ENCODE measurements at regions not wholly inside any gene's neighbourhood (a gene's known extent, or its start where the extent isn't known, plus 50 kb on each side); places are given as distances from the start of the nearest gene placed in this dataset.
"Not testable (repeated sequence)": the region's sequence is repeated elsewhere in the genome, so short reads cannot be mapped to it uniquely, and the experiment has no call there.

DNA sequence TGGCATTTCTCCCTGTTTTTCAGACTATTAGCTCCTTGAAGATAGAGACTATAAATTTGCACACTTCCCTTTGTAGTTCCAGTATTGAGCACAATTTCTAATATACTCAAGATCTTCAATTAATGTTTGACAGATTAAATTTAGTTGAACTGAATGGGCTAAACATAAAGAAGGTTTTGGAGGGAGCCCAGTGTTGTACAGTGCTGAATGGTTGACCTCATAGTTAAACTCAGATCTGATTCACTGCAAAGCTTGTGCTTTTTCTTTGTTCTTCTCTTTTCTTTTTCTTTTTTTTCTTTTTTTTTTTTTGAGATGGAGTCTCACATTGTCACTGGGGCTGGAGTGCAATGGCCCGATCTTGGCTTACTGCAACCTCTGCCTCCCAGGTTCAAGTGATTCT, 411.7 kb upstream of the ZNF462 start:
- DNase-seq = no peak

DNA sequence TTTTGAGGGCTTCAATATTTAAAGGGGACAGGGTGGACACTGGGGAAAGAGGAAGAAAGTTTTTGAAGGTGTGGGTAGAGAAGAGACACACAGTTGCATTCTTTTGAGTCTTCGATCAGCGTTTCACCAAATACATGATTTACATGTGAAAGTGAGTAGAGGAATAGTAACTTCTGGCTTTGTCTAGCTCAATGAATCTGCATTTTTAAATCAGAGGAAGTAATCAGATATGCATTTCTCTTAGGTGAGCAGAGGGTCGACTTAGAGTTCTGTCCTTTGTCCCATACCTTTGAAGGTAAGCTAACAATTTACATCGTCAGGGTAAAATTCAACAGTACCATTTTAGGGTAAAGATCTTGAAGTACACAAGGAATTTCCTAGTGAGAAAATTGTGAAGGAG, 406.4 kb upstream of the ZNF462 start:
- DNase-seq = no peak

DNA sequence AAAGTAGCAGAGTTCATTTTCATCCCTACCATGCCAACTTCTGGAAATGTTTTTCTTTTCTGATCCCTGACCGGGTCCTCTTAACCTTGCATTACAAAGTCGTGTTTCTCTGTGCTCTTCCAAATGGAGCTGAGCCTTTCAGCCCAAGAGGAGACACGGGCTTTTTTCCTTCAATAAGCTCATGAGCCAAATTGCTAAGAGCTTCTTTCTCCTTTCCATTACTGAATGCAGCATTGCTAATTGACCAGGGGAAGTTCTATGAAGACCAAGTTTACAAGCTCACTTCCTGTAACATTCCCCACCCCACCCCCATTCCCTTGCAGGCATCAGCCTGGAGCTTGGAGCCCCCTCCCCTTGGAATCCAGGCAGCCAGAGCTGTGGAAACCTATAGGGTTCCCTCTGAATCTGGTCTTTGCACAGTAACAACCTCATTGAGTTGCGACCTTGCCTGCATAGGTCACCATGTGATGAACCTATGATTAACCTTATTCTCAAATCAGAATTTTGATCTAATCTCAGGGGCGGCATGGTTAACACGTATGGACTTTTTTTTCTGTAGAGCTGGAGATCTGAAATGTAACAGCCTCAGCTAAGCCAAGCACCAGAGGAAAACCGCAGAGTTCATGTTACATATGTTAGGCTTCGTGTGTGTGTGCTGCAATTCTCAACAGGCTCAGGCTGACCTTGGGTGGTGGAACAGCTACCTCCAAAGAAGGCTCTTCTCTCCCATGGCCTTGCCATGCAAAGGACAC, 395.7 kb upstream of the ZNF462 start:
- DNase-seq = no peak

GRCh38 chr9:106467865-106468164, 395.2 kb upstream of the ZNF462 start:
- DNase-seq = no peak

DNA sequence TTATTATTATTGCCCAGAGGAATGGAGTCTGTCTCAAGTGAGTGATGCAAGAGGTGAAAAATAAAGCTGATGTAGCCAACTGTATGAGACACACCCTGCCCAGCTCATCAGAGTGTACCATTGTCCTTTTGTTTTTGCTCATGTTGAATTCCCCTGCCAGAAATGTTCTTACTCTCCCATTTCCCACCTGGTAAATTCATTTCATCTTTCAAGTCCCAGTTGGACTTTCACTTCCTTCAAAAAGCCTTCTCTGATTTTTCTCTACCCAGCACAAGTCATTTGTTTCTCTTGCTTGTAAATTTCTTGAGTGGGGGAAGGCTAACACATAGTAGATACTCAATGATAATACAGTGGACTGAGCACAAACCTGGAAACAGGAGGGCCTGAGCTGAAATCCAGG, 394.5 kb upstream of the ZNF462 start:
- DNase-seq = no peak

GRCh38 chr9:106478312-106478711, 384.7 kb upstream of the ZNF462 start:
- DNase-seq = no peak

DNA sequence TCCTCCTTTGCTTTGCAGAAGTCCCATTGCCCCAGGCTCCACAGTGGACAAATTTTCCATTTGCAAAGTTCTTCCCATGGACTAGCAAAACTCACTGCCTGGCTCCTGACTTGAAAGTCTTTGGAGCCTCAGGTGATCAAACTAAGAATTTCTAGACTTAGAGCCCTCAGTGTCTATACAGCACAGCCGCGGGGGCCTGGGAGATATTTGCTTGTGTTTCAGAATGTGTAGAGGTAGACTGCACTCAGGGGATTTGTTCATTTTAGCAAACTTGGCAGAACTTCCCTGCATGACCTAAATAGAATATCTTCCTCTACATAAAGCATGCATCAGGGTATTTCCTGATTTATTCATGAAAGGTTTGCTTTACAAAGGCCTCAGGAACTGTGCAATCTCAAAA, 384.2 kb upstream of the ZNF462 start:
- no peak for DNase-seq

DNA sequence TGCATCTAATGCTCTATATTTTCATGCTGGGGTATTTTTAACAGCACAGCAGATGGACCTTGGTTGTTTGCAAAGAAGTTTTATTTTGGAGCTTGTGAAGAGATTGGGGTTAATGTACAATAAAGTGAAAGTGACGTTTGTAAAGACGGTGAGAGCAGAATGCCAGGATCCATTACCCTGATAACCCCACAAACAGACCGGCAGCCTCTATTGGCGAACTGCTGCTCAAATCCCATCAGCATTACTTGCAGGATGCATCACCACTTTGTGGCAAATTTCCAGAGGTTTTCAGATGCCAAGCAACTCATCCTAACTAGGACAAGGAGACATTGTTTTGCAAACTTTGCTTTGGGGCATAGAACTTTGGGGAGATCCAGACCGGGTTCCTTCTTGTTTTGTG, 383.3 kb upstream of the ZNF462 start:
- no peak for DNase-seq

GRCh38 chr9:106481013-106481609, 381.9 kb upstream of the ZNF462 start:
- DNase-seq = no peak

GRCh38 chr9:106482733-106483132, 380.2 kb upstream of the ZNF462 start:
- no peak for DNase-seq

- no peak for DNase-seq
Observed at GRCh38 chr9:106486685-106487084, 376.3 kb upstream of the ZNF462 start.

- DNase-seq = no peak
Observed at GRCh38 chr9:106487266-106487665, 375.7 kb upstream of the ZNF462 start.

DNA sequence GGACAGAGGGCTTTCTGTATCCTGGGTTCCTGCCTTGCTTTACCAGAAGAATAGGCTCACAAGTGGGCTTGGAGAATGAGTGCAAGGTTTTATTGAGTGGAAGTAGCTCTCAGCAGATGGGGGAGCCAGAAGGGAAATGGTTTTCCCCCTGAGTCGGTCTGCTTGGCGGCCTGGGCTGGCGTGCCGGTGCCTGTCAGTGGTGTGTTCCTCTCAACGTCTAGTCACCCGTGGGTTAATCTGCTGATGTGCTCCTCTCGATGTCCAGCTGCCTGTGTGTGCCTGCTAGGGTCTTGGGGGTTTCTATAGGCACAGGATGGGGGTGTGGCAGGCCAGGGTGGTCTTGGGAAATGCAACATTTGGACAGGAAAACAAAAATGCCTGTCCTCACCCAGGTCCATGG, 370.8 kb upstream of the ZNF462 start:
- not testable (repeated sequence) for DNase-seq

DNA sequence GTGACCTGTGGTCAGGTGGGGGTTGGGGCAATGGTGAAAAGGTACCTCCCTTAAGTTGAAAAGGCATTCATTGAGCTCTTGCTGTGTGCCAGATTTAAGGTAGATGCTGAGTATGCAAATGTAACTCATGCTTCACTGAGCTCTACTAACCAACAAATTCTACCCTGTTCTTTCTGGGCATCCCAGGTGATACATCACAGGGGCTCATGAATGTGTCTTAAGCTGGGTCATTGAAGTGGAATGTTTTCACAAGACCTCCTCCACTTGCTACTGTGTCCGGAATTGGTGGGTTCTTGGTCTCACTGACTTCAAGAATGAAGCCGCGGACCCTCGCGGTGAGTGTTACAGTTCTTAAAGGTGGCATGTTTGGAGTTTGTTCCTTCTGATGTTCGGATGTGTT, 362.8 kb upstream of the ZNF462 start:
- no peak for DNase-seq

DNA sequence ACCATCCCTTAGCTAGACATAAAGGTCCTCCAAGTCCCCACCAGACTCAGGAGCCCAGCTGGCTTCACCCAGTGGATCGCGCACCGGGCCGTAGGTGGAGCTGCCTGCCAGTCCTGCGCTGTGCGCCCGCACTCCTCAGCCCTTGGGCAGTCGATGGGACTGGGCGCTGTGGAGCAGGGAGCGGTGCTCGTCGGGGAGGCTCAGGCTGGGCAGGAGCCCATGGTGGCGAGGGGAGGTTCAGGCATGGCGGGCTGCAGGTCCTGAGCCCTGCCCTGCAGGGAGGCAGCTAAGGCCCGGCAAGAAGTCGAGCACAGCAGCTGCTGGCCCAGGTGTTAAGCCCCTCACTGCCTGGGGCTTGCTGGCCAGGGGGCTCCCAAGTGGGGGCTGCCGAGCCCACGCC, 361.8 kb upstream of the ZNF462 start:
- not testable (repeated sequence) for DNase-seq

DNA sequence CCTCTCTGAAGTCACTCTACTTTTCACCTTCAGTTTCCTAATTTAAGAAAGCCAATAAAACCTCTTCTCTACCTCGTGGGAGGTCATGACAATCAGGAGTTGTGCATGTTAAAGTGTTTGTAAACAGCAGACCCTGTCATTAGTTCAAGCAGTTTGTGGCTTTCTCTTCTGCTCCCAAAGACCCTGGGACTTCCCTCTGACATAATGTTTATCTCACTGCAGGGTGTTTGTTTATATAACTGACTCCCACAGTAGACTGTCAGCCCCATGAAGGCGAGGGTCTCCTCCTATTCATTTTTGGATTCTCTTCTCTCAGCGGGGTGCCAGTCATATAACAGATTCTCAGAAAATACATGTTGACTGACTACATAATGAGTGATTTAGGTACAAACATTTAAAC, 360.0 kb upstream of the ZNF462 start:
- no peak for DNase-seq

- DNase-seq = no peak
Observed at GRCh38 chr9:106503759-106504158, 359.2 kb upstream of the ZNF462 start.

DNA sequence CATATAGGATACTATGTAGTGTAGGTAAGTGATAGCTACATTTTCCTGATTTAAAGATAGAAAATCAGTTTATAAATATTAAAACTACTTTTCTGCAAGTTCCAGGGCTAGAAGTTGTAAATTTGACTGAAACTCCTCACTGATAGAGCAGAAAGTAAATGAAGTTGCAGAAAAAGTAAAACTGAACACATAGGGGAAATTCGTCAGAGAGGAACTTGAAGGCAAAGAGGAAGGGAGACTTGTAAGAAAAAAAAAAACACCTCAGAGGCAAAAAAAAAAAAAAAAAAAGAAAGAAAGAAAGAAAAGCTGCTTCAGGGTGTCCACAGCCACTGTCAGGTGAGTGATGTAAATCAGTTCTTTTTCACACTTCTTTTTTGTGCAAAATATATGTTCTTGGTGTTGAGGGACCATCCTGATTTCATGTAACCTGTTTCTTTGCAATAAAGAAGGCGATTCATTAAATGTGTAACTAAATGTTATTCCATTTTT, 336.2 kb upstream of the ZNF462 start:
- no peak for DNase-seq

GRCh38 chr9:106528158-106528557, 334.8 kb upstream of the ZNF462 start:
- no peak for DNase-seq

DNA sequence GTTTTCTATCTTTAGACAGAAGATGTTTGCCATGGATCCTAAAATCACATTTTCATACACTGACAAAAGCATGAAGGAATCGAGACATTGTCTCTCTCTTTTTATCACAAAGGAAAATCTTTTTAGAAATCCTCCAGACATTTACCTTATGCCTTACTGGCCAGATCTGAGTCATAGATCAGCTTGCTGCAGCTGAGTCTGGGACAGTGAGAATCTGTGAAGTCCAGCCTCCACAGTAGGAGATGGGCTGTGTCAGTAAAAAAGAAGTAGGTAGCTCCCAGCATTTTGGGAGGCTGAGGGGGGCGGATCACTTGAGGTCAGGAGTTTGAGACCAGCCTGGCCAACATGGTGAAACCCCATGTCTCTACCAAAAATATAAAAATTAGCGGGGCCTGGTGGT, 333.4 kb upstream of the ZNF462 start:
- DNase-seq = no peak

DNA sequence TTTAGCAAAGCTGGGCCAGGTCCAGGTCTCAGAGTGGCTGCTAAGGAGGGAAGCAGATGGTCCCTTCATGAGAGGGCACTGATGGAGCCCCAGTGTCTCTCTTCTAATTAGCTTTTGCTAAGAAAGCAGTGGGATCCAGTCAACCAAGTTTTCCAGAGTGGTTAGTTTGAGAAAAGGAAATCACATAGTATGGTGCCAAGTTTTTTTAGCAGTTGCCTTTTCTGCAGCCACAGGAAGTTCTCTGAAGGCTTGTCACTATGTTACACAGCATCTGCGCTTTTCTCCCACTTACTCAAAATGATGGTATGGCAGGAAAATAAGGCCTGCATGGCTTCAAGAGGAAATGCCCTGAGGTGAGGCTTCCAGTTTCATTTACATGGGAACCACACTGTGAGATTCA, 331.5 kb upstream of the ZNF462 start:
- no peak for DNase-seq

- no peak for DNase-seq
Observed at GRCh38 chr9:106532306-106533015, 330.5 kb upstream of the ZNF462 start.

- DNase-seq = no peak
Observed at GRCh38 chr9:106534800-106535199, 328.2 kb upstream of the ZNF462 start.

DNA sequence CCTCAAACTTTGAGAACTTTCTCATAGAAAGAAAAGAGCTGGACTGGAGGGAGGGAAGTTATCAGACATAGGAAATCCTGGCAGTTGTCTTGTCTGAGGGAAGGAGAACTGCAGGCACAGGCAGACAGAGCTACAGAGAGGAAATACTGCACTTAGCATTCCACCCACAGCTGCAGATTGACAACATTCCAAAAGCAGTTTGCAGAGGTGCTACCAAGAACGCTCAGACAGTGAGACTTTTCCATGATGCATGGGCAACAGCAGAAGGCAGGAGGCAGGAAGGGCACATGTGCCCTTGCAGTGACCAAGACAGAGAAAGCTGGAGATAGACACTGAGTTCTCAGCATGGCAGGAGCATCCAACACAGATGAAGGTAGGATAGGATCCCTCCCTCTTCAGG, 327.5 kb upstream of the ZNF462 start:
- DNase-seq = no peak
